Kidney tubule cell (primary cell): ENCODE measurements at regions not wholly inside any gene's neighbourhood (a gene's known extent, or its start where the extent isn't known, plus 50 kb on each side); places are given as distances from the start of the nearest gene placed in this dataset.

Source experiments
- DNase-seq: peaks from one replicate; pipeline ENCODE4 v3.0.0-alpha.2; 2018; ENCODE audit warnings: low spot score

DNA sequence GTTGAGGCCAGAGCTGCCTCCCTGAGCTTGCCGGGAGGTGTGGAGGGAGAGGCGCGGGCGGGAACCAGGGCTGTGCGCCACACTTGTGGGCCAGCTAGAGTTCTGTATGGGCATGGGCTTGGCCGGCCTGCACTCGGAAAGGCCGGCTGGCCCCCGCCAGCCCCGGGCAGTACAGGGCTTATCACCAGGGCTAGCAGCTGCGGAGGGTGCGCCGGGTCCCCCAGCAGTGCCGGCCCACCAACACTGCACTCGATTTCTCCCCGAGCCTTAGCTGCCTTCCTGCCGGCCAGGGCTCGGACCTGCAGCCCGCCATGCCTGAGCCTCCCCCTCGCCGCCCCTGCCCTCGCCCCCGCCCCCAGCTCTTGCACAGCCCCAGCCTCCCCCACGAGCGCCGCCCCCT, 472.7 kb downstream of the TFAP2A start:
- DNase-seq: no peak

DNA sequence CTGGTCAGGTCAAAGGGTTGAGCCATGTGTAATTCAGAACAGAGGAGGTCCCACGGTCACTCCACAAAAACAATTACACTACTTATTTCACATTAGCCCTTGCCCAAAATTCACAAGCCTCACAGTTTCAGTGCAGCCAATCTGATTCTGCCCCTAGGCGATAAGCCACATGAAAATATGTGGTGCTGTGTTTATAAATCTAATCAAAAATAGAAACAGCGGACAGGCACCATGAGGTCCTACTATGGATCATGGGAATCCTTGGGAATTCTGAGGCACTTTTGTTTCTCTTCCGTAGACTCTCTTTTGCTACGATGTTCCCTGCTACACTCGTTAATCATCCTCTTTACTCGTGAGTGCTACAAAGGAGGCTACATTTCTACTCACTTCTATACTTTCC, 476.1 kb downstream of the TFAP2A start:
- no peak for DNase-seq

DNA sequence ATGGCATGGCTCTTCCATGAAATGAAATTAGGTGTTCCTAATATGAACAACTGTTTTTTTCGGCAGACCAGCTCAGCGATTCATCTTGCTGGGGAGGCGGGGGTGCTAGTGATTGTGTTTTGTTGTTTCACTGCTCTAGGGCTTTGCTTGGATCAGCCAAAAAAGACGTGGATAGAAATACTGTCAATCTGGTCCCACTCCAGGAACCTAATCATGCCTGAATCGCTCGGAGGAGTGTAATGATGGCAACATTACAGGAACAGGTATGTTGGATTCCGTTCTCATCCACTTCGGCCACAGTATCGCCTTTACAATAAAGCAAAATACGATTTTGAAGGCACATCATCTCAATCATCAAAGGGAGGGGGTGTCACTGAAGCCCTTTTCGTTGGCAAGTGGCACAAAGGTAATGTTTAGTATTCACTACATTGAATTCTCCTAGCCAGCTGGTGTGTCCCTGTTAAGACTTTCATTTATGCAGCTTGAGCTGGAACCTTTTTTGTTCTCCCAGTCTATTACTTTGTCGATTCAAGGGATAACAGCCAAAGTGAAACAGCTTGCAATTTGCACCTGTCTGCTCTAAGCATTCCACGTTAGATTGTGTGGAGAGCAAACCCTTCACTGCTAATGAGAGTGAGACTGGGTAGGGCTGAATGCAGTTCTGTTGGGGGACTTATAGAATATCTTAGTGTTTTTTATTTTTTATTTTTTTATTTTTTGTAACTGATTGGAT, 477.7 kb downstream of the TFAP2A start:
- no peak for DNase-seq

DNA sequence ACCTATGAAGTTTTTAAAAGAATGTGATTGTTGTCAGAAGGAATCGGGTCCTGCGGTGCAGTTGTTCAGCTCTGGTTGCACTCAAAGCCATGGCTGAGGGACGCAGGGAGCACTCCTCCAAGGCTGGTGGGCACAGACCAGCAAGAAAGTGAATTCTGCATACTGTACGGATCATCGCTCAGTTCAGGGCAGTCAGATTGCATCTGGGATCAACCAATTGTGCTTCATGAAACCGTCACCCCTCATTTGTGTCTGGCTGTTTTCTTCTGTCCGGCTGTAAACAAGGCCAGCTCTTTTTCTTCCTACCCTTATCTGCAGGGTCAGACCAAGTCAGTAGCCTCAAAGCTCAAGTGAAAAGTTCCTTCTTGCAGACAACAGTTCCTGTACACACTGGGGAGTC, 478.3 kb downstream of the TFAP2A start:
- DNase-seq: no peak

DNA sequence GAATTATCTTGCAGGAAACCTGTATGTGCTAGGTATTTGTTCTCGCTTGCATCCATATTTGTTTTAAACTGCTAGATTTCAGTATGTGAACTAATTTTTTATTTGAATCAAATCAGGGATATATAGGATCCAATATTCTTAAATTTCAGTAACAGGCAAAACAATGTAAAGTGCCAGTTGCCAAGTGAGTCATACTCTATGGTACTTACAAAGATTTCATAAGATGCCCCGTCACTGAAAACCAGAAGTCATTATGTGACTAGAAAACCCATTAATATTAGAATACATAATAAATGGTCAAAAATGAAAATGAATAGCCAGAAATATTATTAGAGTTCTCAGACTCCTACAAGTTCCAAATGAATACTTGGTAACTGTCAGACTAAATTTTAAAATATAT, 481.2 kb downstream of the TFAP2A start:
- DNase-seq: no peak

DNA sequence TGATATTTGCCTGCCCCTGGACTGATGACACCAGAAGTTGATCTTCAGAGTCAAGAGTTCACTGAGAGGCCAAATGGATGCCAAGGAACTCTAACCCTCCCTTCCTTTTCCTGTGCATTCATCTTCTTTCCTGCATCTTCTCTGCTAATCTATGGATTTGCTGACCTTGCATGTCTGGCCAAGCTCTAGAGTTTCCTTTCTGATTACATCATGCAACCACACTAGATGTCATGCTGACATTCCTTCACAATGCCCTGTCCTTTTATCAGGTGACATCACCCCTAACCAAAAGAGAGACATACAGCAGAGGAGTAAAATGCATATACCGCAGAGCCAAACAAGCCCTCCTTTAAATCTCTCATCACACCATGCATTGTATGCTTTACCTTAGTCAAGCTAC, 487.6 kb downstream of the TFAP2A start:
- peak; percentile 7 for DNase-seq

DNA sequence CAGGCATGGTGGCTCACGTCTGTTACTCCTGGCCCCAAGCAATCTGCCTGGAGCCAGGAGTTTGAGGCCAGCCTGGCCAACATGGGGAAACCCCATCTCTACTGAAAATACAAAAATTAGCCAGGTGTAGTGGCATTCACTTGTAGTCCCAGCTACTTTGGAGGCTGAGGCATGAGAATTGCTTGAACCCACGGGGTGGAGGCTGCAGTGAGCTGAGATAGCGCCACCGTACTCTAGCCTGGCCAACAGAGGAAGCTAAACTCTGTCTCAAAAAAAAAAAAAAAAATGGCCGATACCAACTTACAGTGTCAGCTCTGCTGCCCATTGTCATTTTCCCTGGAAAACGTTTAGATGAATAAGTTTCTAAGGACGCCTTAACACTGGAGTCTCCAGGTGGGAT, 489.9 kb downstream of the TFAP2A start:
- DNase-seq: no peak

DNA sequence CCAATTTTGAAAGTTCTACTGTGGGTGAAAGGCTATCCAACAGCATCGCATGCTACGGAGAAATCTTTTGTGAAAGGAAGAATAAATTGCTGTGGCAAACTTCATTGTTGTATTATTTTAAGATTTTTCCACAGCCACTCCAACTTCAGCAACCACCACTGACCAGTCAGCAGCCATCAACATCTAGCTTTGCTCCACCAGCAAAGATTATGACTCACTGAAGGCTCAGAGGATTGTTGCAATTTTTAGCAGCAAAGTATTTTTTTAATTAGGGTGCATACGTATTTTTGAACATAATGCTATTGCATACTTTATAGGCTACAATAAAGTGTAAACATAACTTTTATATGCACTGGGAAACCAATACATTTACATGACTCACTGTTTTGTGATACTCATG, 493.5 kb downstream of the TFAP2A start:
- DNase-seq: no peak

DNA sequence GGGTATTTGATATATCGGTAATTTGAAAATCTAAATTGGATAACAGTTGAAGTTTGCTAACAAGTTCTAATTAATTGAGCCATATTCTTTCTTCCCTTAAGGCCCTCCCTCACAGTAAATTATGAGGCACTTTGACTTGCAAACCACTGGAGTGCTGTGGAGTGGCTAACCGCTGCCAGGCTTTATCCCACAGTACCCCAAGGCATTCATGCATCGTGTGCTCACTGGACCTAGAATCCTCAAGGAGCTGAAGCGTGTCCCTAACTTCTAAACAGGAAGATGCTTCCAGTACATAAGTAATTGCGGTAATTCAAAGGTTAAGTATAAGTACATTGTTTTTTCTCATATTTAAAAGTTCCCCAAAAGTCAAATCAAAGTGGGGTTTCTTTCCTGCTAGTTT, 499.9 kb downstream of the TFAP2A start:
- DNase-seq: peak; percentile 64

DNA sequence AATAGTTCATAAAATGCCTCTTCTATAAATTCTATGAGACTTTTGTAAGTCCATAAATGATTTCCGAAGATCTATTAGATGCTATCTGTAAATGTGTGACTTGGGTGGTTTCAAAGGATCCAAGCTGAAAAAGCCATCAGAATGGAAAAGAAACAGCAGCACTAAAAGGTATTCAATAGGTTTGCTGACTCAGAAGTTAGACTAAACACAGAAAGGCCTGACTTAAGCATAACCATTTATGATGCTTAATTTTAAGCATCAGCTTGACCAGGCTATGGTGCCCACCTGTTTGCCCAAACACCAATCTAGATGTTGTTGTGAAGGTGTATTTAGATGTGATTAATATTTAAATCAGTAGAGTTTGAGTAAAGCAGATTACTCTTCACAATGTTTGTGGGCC, 513.5 kb downstream of the TFAP2A start:
- DNase-seq: no peak

DNA sequence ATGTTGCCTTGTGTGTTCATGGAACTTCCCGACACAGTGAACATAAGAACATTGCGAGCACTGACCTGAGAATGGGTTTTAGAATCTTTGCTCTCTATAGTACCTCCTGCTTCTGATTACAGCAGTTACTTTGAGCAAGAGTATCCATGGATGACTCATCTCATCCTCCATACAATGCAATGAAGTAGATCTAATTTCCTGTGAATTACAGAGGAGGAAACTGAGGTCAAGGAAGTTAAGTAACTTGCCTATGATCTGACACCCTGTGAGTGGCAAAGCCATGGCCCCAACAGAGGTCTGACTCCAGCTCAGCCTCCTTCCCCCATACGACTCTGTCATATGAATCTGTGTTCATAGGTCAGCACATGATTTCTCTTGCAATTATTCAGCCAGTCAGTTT, 518.1 kb downstream of the TFAP2A start:
- no peak for DNase-seq

DNA sequence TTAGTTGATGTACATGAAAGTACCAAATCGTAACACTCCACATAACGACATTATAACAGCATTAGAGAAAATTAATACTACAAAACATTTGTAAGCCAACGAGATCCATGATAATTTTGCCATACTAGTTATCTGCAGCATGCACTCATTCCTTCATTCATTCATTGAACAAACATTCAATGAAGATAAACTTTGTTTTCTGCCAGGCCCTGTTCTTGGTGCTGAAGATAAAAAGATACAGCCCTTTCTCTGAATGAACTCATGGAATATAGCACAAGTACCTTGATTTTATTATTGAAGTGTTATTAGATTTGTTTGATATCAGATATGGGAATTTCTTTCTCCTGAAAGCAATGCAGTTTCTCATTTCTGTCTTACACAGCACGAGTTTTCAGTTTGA, 524.0 kb downstream of the TFAP2A start:
- no peak for DNase-seq

DNA sequence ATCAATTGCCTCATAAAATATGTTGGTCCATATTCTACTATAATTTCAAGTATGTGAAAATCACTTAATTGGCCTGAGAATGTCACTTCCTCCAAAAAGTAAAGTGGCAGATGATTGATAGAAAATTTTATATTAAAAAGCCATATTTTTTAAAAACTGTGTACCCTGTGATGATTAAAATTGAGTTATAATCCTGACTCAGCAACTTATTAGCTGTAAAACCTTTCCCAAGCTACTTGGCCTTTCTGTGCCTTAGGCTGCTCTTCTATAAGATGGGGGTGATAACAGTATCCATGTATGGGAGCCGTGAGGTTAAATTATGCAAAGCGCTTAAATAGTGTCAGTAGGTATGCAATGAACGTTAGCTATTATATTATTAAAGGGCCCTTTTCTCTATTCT, 524.4 kb downstream of the TFAP2A start:
- no peak for DNase-seq

DNA sequence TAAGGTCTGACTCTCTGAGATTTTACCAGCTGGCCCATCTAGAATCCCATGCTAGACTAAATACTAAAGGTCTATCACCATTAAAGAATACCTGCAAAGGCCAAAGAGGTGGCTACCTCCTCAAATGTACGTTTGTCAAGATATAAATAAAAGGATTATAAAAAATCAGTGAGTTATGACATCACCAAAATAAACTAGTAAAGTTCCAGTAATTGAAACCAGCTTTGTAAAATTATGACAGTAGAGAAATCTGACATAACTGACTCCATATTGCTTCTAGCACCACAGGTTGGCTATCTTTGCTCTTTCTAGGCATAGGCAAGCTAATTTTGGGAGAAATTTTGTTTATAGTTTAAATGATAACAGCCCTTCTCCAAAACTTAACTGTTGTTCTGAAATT, 536.3 kb downstream of the TFAP2A start:
- no peak for DNase-seq

DNA sequence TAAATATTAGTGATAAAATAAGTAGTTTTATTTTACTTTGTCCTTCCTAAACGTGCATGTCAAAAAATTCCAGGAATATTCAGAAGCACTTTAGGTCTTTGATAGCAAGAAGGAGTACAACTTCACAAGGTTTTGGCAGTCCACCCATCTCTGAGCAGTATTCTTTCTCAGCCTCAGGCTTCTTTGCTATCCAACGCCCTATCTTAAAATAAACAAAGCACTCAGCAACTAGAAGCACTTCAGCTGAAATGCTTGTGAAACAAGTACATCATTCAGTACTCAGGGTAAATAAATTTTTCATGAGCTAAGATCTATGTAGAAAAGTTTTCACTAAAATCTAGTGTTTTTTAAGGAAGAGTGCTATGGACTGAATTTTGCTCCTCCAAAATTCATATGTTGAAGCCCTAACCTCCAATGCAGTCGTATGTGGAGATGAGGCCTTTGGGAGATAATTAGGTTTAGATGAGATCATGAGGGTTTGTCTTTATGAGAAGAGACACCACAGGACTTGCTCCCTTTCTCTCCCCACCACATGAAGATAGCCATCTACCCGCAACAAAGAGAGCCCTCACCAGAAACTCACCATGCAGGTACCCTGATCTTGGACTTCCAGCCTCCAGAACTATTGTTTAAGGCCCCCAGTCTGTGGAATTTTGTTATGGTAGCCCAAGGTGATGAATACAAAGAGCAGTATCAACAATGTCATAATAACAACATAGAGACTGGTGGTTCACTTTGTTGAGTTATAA, 539.1 kb downstream of the TFAP2A start:
- DNase-seq: no peak

DNA sequence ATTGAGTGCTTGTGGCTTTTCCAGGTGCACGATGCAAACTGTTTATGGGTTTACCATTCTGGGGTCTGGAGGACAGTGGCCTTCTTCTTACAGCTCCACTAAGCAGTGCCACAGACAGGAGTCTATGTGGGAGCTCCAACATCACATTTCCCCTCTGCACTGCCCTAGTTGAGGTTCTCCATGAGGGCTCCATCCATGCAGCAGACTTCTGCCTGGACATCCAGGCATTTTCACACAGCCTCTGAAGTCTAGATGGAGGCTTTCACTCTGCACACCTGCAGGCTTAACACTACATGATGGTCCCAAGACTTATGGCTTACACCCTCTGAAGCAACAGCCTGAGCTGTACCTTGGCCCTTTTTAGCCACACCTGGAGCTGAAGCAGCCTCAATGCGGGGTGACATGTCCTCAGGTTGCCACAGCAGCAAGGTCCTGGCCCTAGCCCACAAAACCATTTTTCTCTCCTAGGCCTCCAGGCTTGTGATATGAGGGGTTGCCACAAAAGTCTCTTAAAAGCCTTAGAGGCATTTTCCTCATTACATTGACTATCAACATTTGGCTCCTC, 552.2 kb downstream of the TFAP2A start:
- no peak for DNase-seq

DNA sequence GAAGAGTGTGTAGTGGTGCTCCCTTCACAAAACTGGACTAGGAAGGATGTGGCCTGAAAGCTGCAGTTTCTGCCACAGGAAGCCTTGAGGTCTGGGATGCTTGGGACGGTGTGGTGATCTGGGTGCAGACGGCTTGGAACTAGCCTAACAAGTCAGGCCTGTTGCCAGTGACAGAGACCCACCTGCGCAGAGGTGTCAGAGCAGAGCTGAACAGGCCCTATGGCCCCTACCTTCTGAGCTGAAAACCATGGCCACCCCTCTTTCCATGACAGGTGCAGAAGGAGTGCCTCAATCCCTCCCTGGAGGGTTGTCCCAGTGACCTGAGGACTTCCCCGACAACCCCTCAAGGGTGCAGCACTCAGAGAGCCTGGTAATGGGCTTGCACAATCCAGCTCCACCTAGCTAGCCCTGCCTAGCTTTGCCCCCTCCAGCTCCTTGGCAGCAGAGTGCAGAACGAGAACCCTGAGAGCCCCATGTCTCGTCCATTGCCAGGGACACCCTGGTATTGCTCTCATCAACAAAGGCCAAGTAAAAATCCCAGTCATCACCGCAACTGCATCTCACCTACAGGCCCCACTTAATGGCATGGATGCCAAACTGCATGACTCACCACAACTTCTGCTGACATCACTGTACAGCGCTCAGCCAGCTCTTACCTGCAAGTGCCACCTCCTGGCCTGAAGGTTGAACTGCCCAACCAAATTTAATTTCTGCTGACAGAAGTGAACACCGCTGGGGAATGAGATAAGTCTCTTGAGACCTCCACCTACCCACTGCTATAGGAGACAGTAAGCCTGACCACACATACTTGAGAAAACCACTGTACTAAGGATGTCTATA, 563.1 kb downstream of the TFAP2A start:
- peak; percentile 89 for DNase-seq

DNA sequence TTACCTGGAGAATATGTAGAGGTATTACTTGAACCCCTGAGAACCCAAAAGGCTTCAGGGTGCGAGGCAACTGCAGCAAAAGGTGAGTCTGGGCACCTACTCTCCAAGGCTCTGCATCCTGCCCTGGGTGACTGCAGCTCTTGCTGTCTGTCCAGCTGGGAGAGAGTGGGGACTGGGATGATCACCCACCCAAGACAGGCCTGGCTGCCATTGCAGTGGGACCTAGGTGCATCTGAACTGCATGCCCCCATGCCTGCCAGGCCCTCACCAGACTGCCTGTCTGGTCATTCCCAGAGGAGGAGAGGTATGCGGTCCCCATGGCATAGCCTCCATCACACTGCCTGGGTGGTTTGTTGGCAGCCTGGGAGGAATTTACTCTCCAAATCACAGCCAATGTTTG, 563.9 kb downstream of the TFAP2A start:
- DNase-seq: no peak

DNA sequence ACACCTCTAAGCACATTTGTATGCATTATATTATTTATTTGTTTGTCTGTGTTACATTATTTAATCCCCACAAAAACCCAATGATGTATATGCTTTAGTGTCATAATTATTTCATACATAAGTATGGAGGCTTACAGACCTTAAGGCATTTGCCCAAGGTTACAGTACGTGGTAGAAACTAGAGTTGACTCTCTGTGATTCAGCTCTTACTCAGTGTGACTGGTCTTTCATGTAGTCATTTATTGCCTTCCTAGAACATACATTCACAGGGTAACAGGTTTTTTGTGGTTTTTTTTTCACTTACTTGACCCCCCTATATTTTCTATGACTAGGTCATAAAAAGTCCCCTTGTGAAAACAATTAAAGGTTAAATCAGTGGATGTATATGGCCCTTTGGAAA, 566.8 kb downstream of the TFAP2A start:
- DNase-seq: peak; percentile 67

DNA sequence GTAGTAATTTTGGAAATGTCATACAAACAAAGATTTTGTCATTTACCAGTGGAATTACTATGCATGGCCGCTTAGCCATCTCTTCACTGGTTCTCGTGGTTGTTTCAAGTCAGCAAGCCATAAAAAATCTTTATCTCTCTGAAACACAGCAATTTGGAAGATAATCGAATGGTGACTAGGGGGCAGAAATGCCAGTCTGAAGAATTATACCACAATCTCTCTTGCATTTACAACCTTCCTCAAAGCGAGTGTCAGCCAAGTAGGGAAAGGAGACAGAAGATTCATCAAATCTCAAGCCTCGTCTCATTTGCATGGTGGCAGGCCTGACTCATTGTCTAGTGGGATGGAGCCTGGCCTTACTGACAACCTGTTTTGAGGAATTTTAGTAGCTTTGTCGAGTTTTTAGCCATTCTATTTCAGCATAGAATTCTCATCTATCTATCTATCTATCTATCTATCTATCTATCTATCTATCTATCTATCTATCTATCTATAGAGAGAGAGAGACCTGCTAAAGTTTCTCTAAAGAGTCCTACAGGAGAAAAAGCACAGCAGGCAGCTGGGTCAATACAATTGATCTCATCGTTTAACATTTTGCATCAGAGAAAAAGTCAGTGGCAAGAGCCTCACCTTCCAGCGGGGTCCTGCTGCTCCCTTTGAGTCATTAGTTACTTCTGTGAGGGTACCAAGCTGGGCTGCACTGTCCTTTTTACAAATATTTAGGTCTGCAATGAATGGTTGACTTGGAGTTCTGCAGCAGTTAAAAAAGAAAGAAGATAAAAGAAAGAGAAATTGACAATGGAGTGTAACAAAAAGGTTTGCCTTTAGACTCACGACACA, 572.8 kb downstream of the TFAP2A start:
- DNase-seq: no peak

DNA sequence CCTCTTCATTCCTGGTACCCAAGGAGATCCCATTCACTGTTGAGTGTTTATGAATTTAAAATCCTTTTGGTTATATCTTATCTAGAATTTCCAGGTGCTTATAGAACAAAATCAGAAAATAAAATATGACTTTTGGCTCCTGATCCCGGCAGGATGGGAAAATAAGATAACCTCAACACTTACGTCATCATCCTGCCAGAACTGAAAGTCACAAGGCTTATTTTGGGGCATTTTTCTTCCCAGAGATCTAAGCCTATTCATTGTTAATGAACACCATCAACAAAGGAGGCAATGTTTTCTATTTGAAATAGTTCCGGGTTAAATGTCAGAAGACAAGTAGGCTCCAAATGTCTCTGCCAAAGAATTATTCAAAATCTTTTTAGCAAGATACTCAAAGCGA, 580.6 kb downstream of the TFAP2A start:
- DNase-seq: no peak

DNA sequence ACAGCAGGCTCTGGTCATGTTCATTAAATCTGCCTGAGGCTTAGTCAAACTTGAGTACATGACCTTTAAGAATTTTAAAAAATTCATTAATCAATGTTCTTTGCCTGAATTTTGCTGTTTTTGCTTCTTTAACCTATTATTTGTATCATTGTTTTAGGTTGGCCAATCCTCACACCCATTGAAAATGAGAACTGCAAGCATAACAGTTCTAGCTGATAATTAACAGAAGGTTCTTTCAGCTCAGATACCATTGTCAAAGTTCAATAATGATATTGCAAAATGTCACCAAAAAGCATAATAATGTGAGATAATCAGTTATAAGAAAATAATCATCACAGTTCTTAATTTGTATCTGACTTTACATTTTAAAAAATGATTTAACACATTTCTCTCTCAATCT, 583.1 kb downstream of the TFAP2A start:
- no peak for DNase-seq
